ENCODE measurements at regions not wholly inside any gene's neighbourhood (a gene's known extent, or its start where the extent isn't known, plus 50 kb on each side); places are given as distances from the start of the nearest gene placed in this dataset.

- ATAC-seq = no peak
- intact Hi-C loops (cut with DNase I) = no loop called here
Measured at GRCh38 chr3:83734656-83735055, 1224.1 kb upstream of the CADM2 start.

DNA sequence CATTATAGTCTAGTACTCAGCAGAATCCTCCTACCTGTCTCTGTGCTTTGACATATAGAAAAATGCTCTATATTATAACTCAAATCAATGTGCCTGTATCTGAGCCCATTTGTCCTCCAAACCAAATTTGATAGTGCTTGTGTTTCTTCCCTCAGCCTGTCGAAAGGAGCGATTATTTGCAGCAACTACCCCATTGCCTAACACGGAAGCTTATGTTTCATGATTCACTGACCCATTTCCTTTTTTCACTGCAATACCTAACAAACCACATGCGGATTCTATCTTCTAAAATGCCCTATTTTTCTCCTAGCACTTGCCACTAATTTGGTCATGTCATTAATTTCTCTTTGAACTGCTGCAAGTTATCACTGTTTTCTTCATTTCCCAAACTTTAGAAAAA, 1220.6 kb upstream of the CADM2 start:
- intact Hi-C loops (cut with DNase I) = no loop called here
- Histone ChIP-seq H3K27ac (no peak overlapping the region), H3K9me3 (peaks cover 0 to 5% of the 10 kb centered on the region in 2 donors), H3K36me3 (no peaks in the 10 kb centered on the region), H3K27me3 (no peaks in the 10 kb centered on the region), H3K4me1 (no peaks in the 10 kb centered on the region), H3K4me3 (no peak overlapping the region)
- DNase-seq (no peak), ATAC-seq (no peak)
- TF ChIP-seq, protein P1, sequence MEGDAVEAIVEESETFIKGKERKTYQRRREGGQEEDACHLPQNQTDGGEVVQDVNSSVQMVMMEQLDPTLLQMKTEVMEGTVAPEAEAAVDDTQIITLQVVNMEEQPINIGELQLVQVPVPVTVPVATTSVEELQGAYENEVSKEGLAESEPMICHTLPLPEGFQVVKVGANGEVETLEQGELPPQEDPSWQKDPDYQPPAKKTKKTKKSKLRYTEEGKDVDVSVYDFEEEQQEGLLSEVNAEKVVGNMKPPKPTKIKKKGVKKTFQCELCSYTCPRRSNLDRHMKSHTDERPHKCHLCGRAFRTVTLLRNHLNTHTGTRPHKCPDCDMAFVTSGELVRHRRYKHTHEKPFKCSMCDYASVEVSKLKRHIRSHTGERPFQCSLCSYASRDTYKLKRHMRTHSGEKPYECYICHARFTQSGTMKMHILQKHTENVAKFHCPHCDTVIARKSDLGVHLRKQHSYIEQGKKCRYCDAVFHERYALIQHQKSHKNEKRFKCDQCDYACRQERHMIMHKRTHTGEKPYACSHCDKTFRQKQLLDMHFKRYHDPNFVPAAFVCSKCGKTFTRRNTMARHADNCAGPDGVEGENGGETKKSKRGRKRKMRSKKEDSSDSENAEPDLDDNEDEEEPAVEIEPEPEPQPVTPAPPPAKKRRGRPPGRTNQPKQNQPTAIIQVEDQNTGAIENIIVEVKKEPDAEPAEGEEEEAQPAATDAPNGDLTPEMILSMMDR (IDR thresholded peaks at IDR 0.05) = no peak

More at GRCh38 chr3:83734656-83735055, 1224.1 kb upstream of the CADM2 start:
- DNase-seq = no peak
- Histone ChIP-seq H3K27ac (no peak overlapping the region), H3K4me1 (no peaks in the 10 kb centered on the region), H3K4me3 (no peak overlapping the region), H3K9me3 (peaks cover 0 to 5% of the 10 kb centered on the region in 2 donors), H3K27me3 (no peaks in the 10 kb centered on the region), H3K36me3 (no peaks in the 10 kb centered on the region)
- TF ChIP-seq, protein P1 (IDR thresholded peaks at IDR 0.05) = no peak

DNA sequence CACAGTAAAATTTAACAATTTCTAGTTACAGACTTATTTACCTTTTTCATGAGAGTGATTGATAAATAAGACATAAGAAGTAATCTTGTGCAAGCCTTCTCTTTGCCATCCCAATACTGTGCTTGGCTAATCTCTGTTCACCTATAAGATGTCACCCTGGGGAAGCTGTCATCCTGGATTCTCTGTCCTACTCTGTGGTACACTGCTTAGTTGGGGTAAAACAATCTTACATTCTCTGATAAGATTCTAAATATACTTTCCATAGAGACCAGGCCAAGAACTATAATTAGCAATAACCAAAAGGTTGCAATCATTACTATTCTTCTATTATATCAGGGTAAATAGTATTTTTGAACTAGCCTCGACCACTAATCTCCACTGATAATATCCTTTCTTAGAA, 1218.3 kb upstream of the CADM2 start:
- Histone ChIP-seq H3K36me3 (no peaks in the 10 kb centered on the region), H3K9me3 (peaks cover 0 to 3% of the 10 kb centered on the region in 2 donors), H3K4me3 (no peak overlapping the region), H3K4me1 (no peaks in the 10 kb centered on the region), H3K27me3 (no peaks in the 10 kb centered on the region), H3K27ac (no peak overlapping the region)
- intact Hi-C loops (cut with DNase I) = no loop called here
- TF ChIP-seq, protein P1 (IDR thresholded peaks at IDR 0.05) = no peak
- ATAC-seq = no peak
- no peak for DNase-seq

GRCh38 chr3:83765956-83766355, 1192.8 kb upstream of the CADM2 start:
- Histone ChIP-seq H3K4me1 (no peaks in the 10 kb centered on the region), H3K9me3 (peaks cover 0 to 9% of the 10 kb centered on the region in 2 donors), H3K27me3 (no peaks in the 10 kb centered on the region), H3K4me3 (no peak overlapping the region), H3K27ac (no peak overlapping the region), H3K36me3 (no peaks in the 10 kb centered on the region)
- no peak for DNase-seq
- intact Hi-C loops (cut with DNase I) = no loop called here
- TF ChIP-seq, protein P1 (IDR thresholded peaks at IDR 0.05) = no peak
- no peak for ATAC-seq

- H3K9me3 ChIP-seq = peaks cover 0 to 8% of the 10 kb centered on the region in 2 donors
- intact Hi-C loops (cut with DNase I) = no loop called here
- peak in 1 of 4 donors; percentile 49 for DNase-seq
- no peaks in the 10 kb centered on the region for H3K36me3 ChIP-seq
- no peaks in the 10 kb centered on the region for H3K4me1 ChIP-seq
- no peak overlapping the region for H3K4me3 ChIP-seq
- TF ChIP-seq, protein P1 (IDR thresholded peaks at IDR 0.05) = no peak
- no peak overlapping the region for H3K27ac ChIP-seq
- ATAC-seq = no peak
- H3K27me3 ChIP-seq = no peaks in the 10 kb centered on the region
Measured at GRCh38 chr3:83769791-83770663, 1188.8 kb upstream of the CADM2 start.

Data from left lung (tissue), 4 donors.